Bronchial epithelial cell (primary cell): ENCODE measurements at regions not wholly inside any gene's neighbourhood (a gene's known extent, or its start where the extent isn't known, plus 50 kb on each side); places are given as distances from the start of the nearest gene placed in this dataset.

Experiments used
- DNase-seq: peaks from one replicate; pipeline ENCODE4 v3.0.0-alpha.2; 2010; ENCODE audit warnings: low read depth
- FAIRE-seq: peaks from 2 replicates; lab custom pipeline; 2011; peaks lifted over from hg19 to GRCh38; lab: Jason Lieb, UNC
- H3K27me3 ChIP-seq: 2 replicates; pipeline ENCODE4 v1.5.1; 2011; ENCODE audit warnings: low read length; ENCODE audit not compliant: control insufficient read depth, insufficient read depth
- H3K36me3 ChIP-seq: 2 replicates; pipeline ENCODE4 v1.5.1; 2011; ENCODE audit warnings: low read length; ENCODE audit not compliant: control insufficient read depth, insufficient read depth
- H3K4me3 ChIP-seq: 2 replicates; pipeline ENCODE4 v1.5.1; 2011; ENCODE audit warnings: mild to moderate bottlenecking, low read depth, low read length, control low read depth
- CTCF ChIP-seq: IDR thresholded peaks from 2 replicates; pipeline ENCODE4 v1.5.1; 2011; ENCODE audit warnings: mild to moderate bottlenecking, moderate library complexity, low read length, control low read depth, inconsistent platforms; ENCODE audit not compliant: insufficient read depth, severe bottlenecking

- peak; percentile 12 for DNase-seq
- Histone ChIP-seq H3K36me3 (no peaks in the 10 kb centered on the region), H3K27me3 (peaks cover 2% of the 10 kb centered on the region), H3K4me3 (no peak overlapping the region)
- TF ChIP-seq CTCF: no peak
- no peak for FAIRE-seq
Observed at GRCh38 chr9:85258236-85258635, 483.5 kb downstream of the AGTPBP1 start.

- H3K27me3 ChIP-seq: peaks cover 20% of the 10 kb centered on the region
- no peaks in the 10 kb centered on the region for H3K36me3 ChIP-seq
- TF ChIP-seq CTCF: no peak
- H3K4me3 ChIP-seq: no peak overlapping the region
- no peak for FAIRE-seq
- no peak for DNase-seq
Observed at GRCh38 chr9:85249313-85249621, 492.5 kb downstream of the AGTPBP1 start.

- TF ChIP-seq CTCF: no peak
- peaks cover 21% of the 10 kb centered on the region for H3K27me3 ChIP-seq
- DNase-seq (peak; percentile 79), FAIRE-seq (no peak)
- H3K4me3 ChIP-seq: no peak overlapping the region
- no peaks in the 10 kb centered on the region for H3K36me3 ChIP-seq
Observed at GRCh38 chr9:85248514-85249312, 493.0 kb downstream of the AGTPBP1 start.

- Histone ChIP-seq H3K4me3 (no peak overlapping the region), H3K36me3 (no peaks in the 10 kb centered on the region), H3K27me3 (peaks cover 24% of the 10 kb centered on the region)
- TF ChIP-seq CTCF: no peak
- DNase-seq (no peak), FAIRE-seq (no peak)
Observed at GRCh38 chr9:85246541-85246940, 495.2 kb downstream of the AGTPBP1 start.

- DNase-seq (no peak), FAIRE-seq (no peak)
- Histone ChIP-seq H3K27me3 (peaks cover 19% of the 10 kb centered on the region), H3K4me3 (no peak overlapping the region), H3K36me3 (no peaks in the 10 kb centered on the region)
- TF ChIP-seq CTCF: no peak
Observed at GRCh38 chr9:85244856-85245255, 496.9 kb downstream of the AGTPBP1 start.

- no peak overlapping the region for H3K4me3 ChIP-seq
- FAIRE-seq: no peak
- peaks cover 19% of the 10 kb centered on the region for H3K27me3 ChIP-seq
- no peaks in the 10 kb centered on the region for H3K36me3 ChIP-seq
- DNase-seq: no peak
- no peak for TF ChIP-seq CTCF
Observed at GRCh38 chr9:85243977-85244376, 497.8 kb downstream of the AGTPBP1 start.
